ENCODE measurements at regions not wholly inside any gene's neighbourhood (a gene's known extent, or its start where the extent isn't known, plus 50 kb on each side); places are given as distances from the start of the nearest gene placed in this dataset.

GRCh38 chr22:48309836-48310235, 1517.8 kb downstream of the BRD1 start:
- H3K4me3 ChIP-seq, result no peak overlapping the region
- no peaks in the 10 kb centered on the region for H3K27me3 ChIP-seq (ENCODE audit: insufficient read depth)
- Mint-ChIP-seq H3K9me3 (peaks cover 7% of the 10 kb centered on the region), H3K27ac (no peak overlapping the region), H3K4me1 (peaks cover 14% of the 10 kb centered on the region), H3K27me3 (ENCODE audit: insufficient read depth, low read depth, poor library complexity) (peaks cover 12% of the 10 kb centered on the region), H3K36me3 (ENCODE audit: low read depth) (0 out of 3 replicates have a peak, but pooled peaks cover 2% of the 10 kb centered on the region), H3K4me3 (no peak overlapping the region)
- H3K36me3 ChIP-seq (ENCODE audit: insufficient read depth), result no peaks in the 10 kb centered on the region
- H3K9me2 ChIP-seq (ENCODE audit: insufficient read depth), result no peaks in the 10 kb centered on the region
- H4K20me1 ChIP-seq (replicated peaks; ENCODE audit: insufficient read depth), result no peaks in the 10 kb centered on the region
- H2AFZ ChIP-seq, result no peak overlapping the region
- no peak overlapping the region for H3K27ac ChIP-seq (ENCODE audit: low read depth)
- no peaks in the 10 kb centered on the region for H3K4me1 ChIP-seq (ENCODE audit: insufficient read depth)
- DNase-seq (ENCODE audit: low spot score) (no peak), ATAC-seq (no peak)
- TF ChIP-seq EZH2 (IDR thresholded peaks at IDR 0.05; ENCODE audit: low read depth, unreplicated experiment) (no peak), NANOG (IDR thresholded peaks at IDR 0.05; ENCODE audit: borderline replicate concordance) (no peak), ZNF331 (CRISPR knock-in tag; IDR thresholded peaks at IDR 0.05; ENCODE audit: low read depth) (no peak), POLR2AphosphoS5 (IDR thresholded peaks at IDR 0.05; ENCODE audit: low read depth) (no peak), ZNF114 (CRISPR knock-in tag; IDR thresholded peaks at IDR 0.05) (no peak), JUNB (IDR thresholded peaks at IDR 0.05; ENCODE audit: unreplicated experiment) (no peak), CREB1 (CRISPR knock-in tag; IDR thresholded peaks at IDR 0.05; ENCODE audit: low read depth) (no peak), STAT1 (IDR thresholded peaks at IDR 0.05; ENCODE audit: unreplicated experiment) (no peak), EZH2phosphoT487 (IDR thresholded peaks at IDR 0.05; ENCODE audit: unreplicated experiment) (no peak), REST (IDR thresholded peaks at IDR 0.05; ENCODE audit: unreplicated experiment) (no peak)
- TF ChIP-seq, protein P1, sequence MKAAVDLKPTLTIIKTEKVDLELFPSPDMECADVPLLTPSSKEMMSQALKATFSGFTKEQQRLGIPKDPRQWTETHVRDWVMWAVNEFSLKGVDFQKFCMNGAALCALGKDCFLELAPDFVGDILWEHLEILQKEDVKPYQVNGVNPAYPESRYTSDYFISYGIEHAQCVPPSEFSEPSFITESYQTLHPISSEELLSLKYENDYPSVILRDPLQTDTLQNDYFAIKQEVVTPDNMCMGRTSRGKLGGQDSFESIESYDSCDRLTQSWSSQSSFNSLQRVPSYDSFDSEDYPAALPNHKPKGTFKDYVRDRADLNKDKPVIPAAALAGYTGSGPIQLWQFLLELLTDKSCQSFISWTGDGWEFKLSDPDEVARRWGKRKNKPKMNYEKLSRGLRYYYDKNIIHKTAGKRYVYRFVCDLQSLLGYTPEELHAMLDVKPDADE (IDR thresholded peaks at IDR 0.05), result no peak
- TF ChIP-seq, protein P2, sequence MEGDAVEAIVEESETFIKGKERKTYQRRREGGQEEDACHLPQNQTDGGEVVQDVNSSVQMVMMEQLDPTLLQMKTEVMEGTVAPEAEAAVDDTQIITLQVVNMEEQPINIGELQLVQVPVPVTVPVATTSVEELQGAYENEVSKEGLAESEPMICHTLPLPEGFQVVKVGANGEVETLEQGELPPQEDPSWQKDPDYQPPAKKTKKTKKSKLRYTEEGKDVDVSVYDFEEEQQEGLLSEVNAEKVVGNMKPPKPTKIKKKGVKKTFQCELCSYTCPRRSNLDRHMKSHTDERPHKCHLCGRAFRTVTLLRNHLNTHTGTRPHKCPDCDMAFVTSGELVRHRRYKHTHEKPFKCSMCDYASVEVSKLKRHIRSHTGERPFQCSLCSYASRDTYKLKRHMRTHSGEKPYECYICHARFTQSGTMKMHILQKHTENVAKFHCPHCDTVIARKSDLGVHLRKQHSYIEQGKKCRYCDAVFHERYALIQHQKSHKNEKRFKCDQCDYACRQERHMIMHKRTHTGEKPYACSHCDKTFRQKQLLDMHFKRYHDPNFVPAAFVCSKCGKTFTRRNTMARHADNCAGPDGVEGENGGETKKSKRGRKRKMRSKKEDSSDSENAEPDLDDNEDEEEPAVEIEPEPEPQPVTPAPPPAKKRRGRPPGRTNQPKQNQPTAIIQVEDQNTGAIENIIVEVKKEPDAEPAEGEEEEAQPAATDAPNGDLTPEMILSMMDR (conservative IDR thresholded peaks at IDR 0.05; ENCODE audit: low read depth in 2 of 2), result no peak
- TF ChIP-seq, protein P3, sequence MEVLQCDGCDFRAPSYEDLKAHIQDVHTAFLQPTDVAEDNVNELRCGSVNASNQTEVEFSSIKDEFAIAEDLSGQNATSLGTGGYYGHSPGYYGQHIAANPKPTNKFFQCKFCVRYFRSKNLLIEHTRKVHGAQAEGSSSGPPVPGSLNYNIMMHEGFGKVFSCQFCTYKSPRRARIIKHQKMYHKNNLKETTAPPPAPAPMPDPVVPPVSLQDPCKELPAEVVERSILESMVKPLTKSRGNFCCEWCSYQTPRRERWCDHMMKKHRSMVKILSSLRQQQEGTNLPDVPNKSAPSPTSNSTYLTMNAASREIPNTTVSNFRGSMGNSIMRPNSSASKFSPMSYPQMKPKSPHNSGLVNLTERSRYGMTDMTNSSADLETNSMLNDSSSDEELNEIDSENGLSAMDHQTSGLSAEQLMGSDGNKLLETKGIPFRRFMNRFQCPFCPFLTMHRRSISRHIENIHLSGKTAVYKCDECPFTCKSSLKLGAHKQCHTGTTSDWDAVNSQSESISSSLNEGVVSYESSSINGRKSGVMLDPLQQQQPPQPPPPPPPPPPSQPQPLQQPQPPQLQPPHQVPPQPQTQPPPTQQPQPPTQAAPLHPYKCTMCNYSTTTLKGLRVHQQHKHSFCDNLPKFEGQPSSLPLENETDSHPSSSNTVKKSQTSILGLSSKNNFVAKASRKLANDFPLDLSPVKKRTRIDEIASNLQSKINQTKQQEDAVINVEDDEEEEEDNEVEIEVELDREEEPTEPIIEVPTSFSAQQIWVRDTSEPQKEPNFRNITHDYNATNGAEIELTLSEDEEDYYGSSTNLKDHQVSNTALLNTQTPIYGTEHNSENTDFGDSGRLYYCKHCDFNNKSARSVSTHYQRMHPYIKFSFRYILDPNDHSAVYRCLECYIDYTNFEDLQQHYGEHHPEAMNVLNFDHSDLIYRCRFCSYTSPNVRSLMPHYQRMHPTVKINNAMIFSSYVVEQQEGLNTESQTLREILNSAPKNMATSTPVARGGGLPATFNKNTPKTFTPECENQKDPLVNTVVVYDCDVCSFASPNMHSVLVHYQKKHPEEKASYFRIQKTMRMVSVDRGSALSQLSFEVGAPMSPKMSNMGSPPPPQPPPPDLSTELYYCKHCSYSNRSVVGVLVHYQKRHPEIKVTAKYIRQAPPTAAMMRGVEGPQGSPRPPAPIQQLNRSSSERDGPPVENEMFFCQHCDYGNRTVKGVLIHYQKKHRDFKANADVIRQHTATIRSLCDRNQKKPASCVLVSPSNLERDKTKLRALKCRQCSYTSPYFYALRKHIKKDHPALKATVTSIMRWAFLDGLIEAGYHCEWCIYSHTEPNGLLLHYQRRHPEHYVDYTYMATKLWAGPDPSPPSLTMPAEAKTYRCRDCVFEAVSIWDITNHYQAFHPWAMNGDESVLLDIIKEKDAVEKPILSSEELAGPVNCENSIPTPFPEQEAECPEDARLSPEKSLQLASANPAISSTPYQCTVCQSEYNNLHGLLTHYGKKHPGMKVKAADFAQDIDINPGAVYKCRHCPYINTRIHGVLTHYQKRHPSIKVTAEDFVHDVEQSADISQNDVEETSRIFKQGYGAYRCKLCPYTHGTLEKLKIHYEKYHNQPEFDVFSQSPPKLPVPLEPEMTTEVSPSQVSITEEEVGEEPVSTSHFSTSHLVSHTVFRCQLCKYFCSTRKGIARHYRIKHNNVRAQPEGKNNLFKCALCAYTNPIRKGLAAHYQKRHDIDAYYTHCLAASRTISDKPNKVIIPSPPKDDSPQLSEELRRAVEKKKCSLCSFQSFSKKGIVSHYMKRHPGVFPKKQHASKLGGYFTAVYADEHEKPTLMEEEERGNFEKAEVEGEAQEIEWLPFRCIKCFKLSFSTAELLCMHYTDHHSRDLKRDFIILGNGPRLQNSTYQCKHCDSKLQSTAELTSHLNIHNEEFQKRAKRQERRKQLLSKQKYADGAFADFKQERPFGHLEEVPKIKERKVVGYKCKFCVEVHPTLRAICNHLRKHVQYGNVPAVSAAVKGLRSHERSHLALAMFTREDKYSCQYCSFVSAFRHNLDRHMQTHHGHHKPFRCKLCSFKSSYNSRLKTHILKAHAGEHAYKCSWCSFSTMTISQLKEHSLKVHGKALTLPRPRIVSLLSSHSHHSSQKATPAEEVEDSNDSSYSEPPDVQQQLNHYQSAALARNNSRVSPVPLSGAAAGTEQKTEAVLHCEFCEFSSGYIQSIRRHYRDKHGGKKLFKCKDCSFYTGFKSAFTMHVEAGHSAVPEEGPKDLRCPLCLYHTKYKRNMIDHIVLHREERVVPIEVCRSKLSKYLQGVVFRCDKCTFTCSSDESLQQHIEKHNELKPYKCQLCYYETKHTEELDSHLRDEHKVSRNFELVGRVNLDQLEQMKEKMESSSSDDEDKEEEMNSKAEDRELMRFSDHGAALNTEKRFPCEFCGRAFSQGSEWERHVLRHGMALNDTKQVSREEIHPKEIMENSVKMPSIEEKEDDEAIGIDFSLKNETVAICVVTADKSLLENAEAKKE (CRISPR knock-in tag; IDR thresholded peaks at IDR 0.05), result no peak
- H3F3A ChIP-seq (replicated peaks; ENCODE audit: low read depth), result no peaks in the 10 kb centered on the region
- H3K79me2 ChIP-seq (replicated peaks; ENCODE audit: insufficient read depth), result no peaks in the 10 kb centered on the region
- no peak overlapping the region for H3K4me2 ChIP-seq

Measured in GM23338 (cell line).